GM12878 (cell line): ENCODE measurements at regions not wholly inside any gene's neighbourhood (a gene's known extent, or its start where the extent isn't known, plus 50 kb on each side); places are given as distances from the start of the nearest gene placed in this dataset.

Experiments used
- ATAC-seq: fragments of 200-7000 bp; cut with Tn5 transposase; 3 replicates; pipeline ENCODE4 v1.9.1; 2020; ENCODE audit warnings: mild to moderate bottlenecking, moderate library complexity
- BruUV-seq: library from RNA; stranded (reverse); fragments of 400-500 nt; replicated peaks from 2 replicates; lab custom pipeline; 2021; lab: Mats Ljungman, UMichigan
- CTCF ChIA-PET: fragments of 300-600 bp; sonication (Branson Sonifier 250); formaldehyde crosslinking; extraction: SDS; loops from one replicate; lab custom pipeline; 2021; ENCODE audit warnings: inconsistent platforms; lab: Yijun Ruan, JAX
- POLR2A ChIA-PET: fragments of 350-600 bp; formaldehyde crosslinking; extraction: SDS; loops from one replicate; lab custom pipeline; 2021; ENCODE audit warnings: inconsistent platforms; lab: Charles Lee
- RAD21 ChIA-PET: fragments of 300-600 bp; sonication (Branson Sonifier 250); formaldehyde crosslinking; loops from one replicate; lab custom pipeline; 2023; ENCODE audit warnings: antibody characterized with exemption; ENCODE audit not compliant: unreplicated experiment; lab: Charles Lee
- SMC1A ChIA-PET: fragments of 300-600 bp; sonication (Branson Sonifier 250); formaldehyde crosslinking; loops from one replicate; lab custom pipeline; 2023; ENCODE audit not compliant: unreplicated experiment, uncharacterized antibody; lab: Charles Lee
- DNase-seq: peaks from one replicate; pipeline ENCODE4 v3.0.0-alpha.2; 2011; ENCODE audit warnings: low read depth, low spot score
- FAIRE-seq: peaks from 3 replicates; lab custom pipeline; 2011; peaks lifted over from hg19 to GRCh38; lab: Jason Lieb, UNC
- H2AFZ ChIP-seq: 2 replicates; pipeline ENCODE4 v1.6.0; 2011; ENCODE audit warnings: low read depth, low read length, control low read depth; ENCODE audit not compliant: control insufficient read depth
- H3K27ac ChIP-seq: 2 replicates; pipeline ENCODE4 v1.5.1; 2011; ENCODE audit warnings: control low read depth; ENCODE audit not compliant: control insufficient read depth, insufficient read depth
- H3K27me3 ChIP-seq, 2 experiments: replicated peaks in 1 of 2; 2 replicates each; pipeline versions ENCODE4 v1.6.0 to v1.6.1; 2011; ENCODE audit warnings: low read length in 1 of 2; ENCODE audit not compliant: control insufficient read depth in 2 of 2, insufficient read depth in 2 of 2
- H3K36me3 ChIP-seq, 2 experiments: 2 replicates each; pipeline ENCODE4 v1.5.1; 2011; ENCODE audit warnings: low read length in 1 of 2; ENCODE audit not compliant: control insufficient read depth in 2 of 2, insufficient read depth in 2 of 2
- H3K4me1 ChIP-seq: 2 replicates; pipeline ENCODE4 v1.6.1; 2011; ENCODE audit warnings: mild to moderate bottlenecking, low read length, moderate library complexity, mixed read lengths; ENCODE audit not compliant: control insufficient read depth, insufficient read depth
- H3K4me2 ChIP-seq: 2 replicates; pipeline ENCODE4 v1.6.0; 2011; ENCODE audit warnings: control low read depth; ENCODE audit not compliant: control insufficient read depth, insufficient read depth
- H3K4me3 ChIP-seq: fragments of 200-600 bp; sonication (generic); 2 replicates; pipeline ENCODE4 v1.5.1; 2016
- H3K79me2 ChIP-seq: 2 replicates; pipeline ENCODE4 v1.6.0; 2011; ENCODE audit warnings: low read length; ENCODE audit not compliant: control insufficient read depth, insufficient read depth
- H3K9ac ChIP-seq: 2 replicates; pipeline ENCODE4 v1.8.0; 2011; ENCODE audit warnings: low read length, control low read depth, mixed read lengths; ENCODE audit not compliant: control insufficient read depth, insufficient read depth
- H3K9me3 ChIP-seq: replicated peaks from 3 replicates; pipeline ENCODE4 v1.5.1; 2011; ENCODE audit warnings: mild to moderate bottlenecking, low read length; ENCODE audit not compliant: control insufficient read depth, insufficient read depth
- H4K20me1 ChIP-seq: 2 replicates; pipeline ENCODE4 v1.6.0; 2011; ENCODE audit not compliant: control insufficient read depth, insufficient read depth
- CHD1 ChIP-seq: IDR thresholded peaks from 2 replicates; pipeline ENCODE4 v1.6.1; 2012; ENCODE audit warnings: low read depth, low read length, improper control_type of control experiment
- CTCF ChIP-seq, 3 experiments: IDR thresholded peaks in 2 of 3; conservative IDR thresholded peaks in 1 of 3; 2 replicates each; pipeline ENCODE4 v1.5.1; 2011; ENCODE audit warnings: low read depth in 3 of 3, low read length in 3 of 3, mild to moderate bottlenecking in 3 of 3, control low read depth in 2 of 3, moderate library complexity in 2 of 3, inconsistent platforms in 1 of 3, mixed read lengths in 1 of 3; ENCODE audit not compliant: control insufficient read depth in 2 of 3, insufficient read depth in 1 of 3; ENCODE audit errors: extremely low read depth in 1 of 3
- EP300 ChIP-seq, 2 experiments: fragments of 150-350 bp in 1 of 2; IDR thresholded peaks; 2 replicates each; pipeline ENCODE4 v1.6.1; 2011 to 2012; ENCODE audit warnings: low read depth in 2 of 2, low read length in 2 of 2, borderline replicate concordance in 1 of 2, improper control_type of control experiment in 1 of 2, inconsistent platforms in 1 of 2; ENCODE audit not compliant: control insufficient read depth in 1 of 2
- MLLT1 ChIP-seq: fragments of 450-650 bp; IDR thresholded peaks from 2 replicates; pipeline ENCODE4 v1.6.1; 2016; ENCODE audit warnings: mild to moderate bottlenecking
- RAD21 ChIP-seq: IDR thresholded peaks from 2 replicates; pipeline ENCODE4 v1.6.1; 2011; ENCODE audit warnings: mild to moderate bottlenecking, low read depth, low read length, moderate library complexity; ENCODE audit not compliant: insufficient read depth
- SMC3 ChIP-seq: IDR thresholded peaks from 2 replicates; pipeline ENCODE4 v1.6.1; 2011; ENCODE audit warnings: low read length, improper control_type of control experiment, borderline replicate concordance
- SPI1 ChIP-seq: IDR thresholded peaks from 2 replicates; pipeline ENCODE4 v1.6.1; 2011; ENCODE audit warnings: low read depth, mild to moderate bottlenecking, low read length, moderate library complexity, borderline replicate concordance; ENCODE audit not compliant: insufficient read depth
- ZBTB40 ChIP-seq: fragments of 450-650 bp; IDR thresholded peaks from 2 replicates; pipeline ENCODE4 v1.6.1; 2016; ENCODE audit warnings: mild to moderate bottlenecking, moderate library complexity, borderline replicate concordance
- in situ Hi-C: fragments of 300-500 bp; cut with MboI; formaldehyde crosslinking; loops from 9 replicates; pipeline ENCODE4 v1.14.3; 2018; ENCODE audit warnings: mixed read lengths
- intact Hi-C: fragments of 100-400 bp; cut with micrococcal nuclease; formaldehyde crosslinking; loops from one replicate; pipeline ENCODE4 v1.14.2; 2022; ENCODE audit not compliant: unreplicated experiment

- Histone ChIP-seq H3K79me2 (no peaks in the 10 kb centered on the region), H3K9me3 (no peaks in the 10 kb centered on the region), H3K4me2 (no peak overlapping the region), H3K9ac (no peak overlapping the region), H2AFZ (no peak overlapping the region), H3K27ac (no peak overlapping the region), H3K4me1 (no peaks in the 10 kb centered on the region), H3K4me3 (no peak overlapping the region), H3K36me3 (no peaks in the 10 kb centered on the region), H3K27me3 (no peaks in the 10 kb centered on the region), H4K20me1 (no peaks in the 10 kb centered on the region)
- ChIA-PET CTCF (no interaction called here), SMC1A (no interaction called here), RAD21 (interaction anchor here (0.6 kb wide), 1 partner anchor 85 kb away, joined by 3 read pairs; no protein-coding TSS in a partner anchor), POLR2A (no interaction called here)
- FAIRE-seq, result no peak
- no peak for DNase-seq
- no peak for TF ChIP-seq MLLT1
- no peak for TF ChIP-seq ZBTB40
- no peak for TF ChIP-seq CHD1
- TF ChIP-seq SMC3, result no peak; the same call in 1 of the 2 replicates
- TF ChIP-seq CTCF (IDR thresholded peaks at IDR 0.05 in 2 of 3, conservative IDR thresholded peaks at IDR 0.05 in 1 of 3; ENCODE audit: control insufficient read depth in 2 of 3, extremely low read depth in 1 of 3, insufficient read depth in 1 of 3, low read depth in 3 of 3, low read length in 3 of 3), result peak; percentile 18 to 29 (median 18); a peak in 1 of 6 replicates
- TF ChIP-seq EP300 (IDR thresholded peaks at IDR 0.05; ENCODE audit: borderline replicate concordance in 1 of 2, control insufficient read depth in 1 of 2, low read depth in 2 of 2, low read length in 2 of 2), result no peak
- TF ChIP-seq SPI1, result no peak
- peak; percentile 42 for TF ChIP-seq RAD21
- ATAC-seq, result peak; percentile 46; the same call in 2 of the 3 replicates
- in situ Hi-C loops, result loop anchor here (25.0 kb wide), 1 partner anchor 1675 kb away; no protein-coding TSS in a partner anchor
- intact Hi-C loops, result loop anchor here (10.0 kb wide), 1 partner anchor 1333 kb away; no protein-coding TSS in a partner anchor
- no TSS peak for BruUV-seq
Measured at GRCh38 chrX:85611926-85612325, 232.5 kb upstream of the POF1B start.
